ENCODE measurements at regions not wholly inside any gene's neighbourhood (a gene's known extent, or its start where the extent isn't known, plus 50 kb on each side); places are given as distances from the start of the nearest gene placed in this dataset.

GRCh38 chr17:63240106-63240505, 206.0 kb downstream of the CYB561 start:
- DNase-seq (ENCODE audit: low read depth in 2 of 2) = no peak
- H3K4me3 ChIP-seq (replicated peaks in 1 of 2; ENCODE audit: low read depth in 2 of 2, low read length in 2 of 2) = no peak overlapping the region
- TF ChIP-seq CTCF (IDR thresholded peaks at IDR 0.05; ENCODE audit: low read depth, low read length) = no peak

- no peak overlapping the region for H3K4me3 ChIP-seq (replicated peaks in 1 of 2; ENCODE audit: low read depth in 2 of 2, low read length in 2 of 2)
- TF ChIP-seq CTCF (IDR thresholded peaks at IDR 0.05; ENCODE audit: low read depth, low read length) = no peak
- peak; percentile 31 to 49 for DNase-seq (ENCODE audit: low read depth in 2 of 2)
Observed at GRCh38 chr17:63246344-63246743, 199.8 kb downstream of the CYB561 start.

GRCh38 chr17:63247706-63248105, 198.4 kb downstream of the CYB561 start:
- TF ChIP-seq CTCF (IDR thresholded peaks at IDR 0.05; ENCODE audit: low read depth, low read length) = no peak
- H3K4me3 ChIP-seq (replicated peaks in 1 of 2; ENCODE audit: low read depth in 2 of 2, low read length in 2 of 2) = no peak overlapping the region
- peak in 1 of 2 donors; percentile 20 for DNase-seq (ENCODE audit: low read depth in 2 of 2)

GRCh38 chr17:63249256-63250004, 196.7 kb downstream of the CYB561 start:
- DNase-seq (ENCODE audit: low read depth in 2 of 2) = peak; percentile 55 to 82
- no peak for TF ChIP-seq CTCF (IDR thresholded peaks at IDR 0.05; ENCODE audit: low read depth, low read length)
- no peak overlapping the region for H3K4me3 ChIP-seq (replicated peaks in 1 of 2; ENCODE audit: low read depth in 2 of 2, low read length in 2 of 2)

GRCh38 chr17:63250830-63251229, 195.3 kb downstream of the CYB561 start:
- DNase-seq (ENCODE audit: low read depth in 2 of 2) = peak; percentile 35 to 61
- TF ChIP-seq CTCF (IDR thresholded peaks at IDR 0.05; ENCODE audit: low read depth, low read length) = no peak
- no peak overlapping the region for H3K4me3 ChIP-seq (replicated peaks in 1 of 2; ENCODE audit: low read depth in 2 of 2, low read length in 2 of 2)

- no peak overlapping the region for H3K4me3 ChIP-seq (replicated peaks in 1 of 2; ENCODE audit: low read depth in 2 of 2, low read length in 2 of 2)
- DNase-seq (ENCODE audit: low read depth in 2 of 2) = no peak
- TF ChIP-seq CTCF (IDR thresholded peaks at IDR 0.05; ENCODE audit: low read depth, low read length) = no peak
Observed at GRCh38 chr17:63258785-63259184, 187.3 kb downstream of the CYB561 start.
